K562 (cell line): ENCODE measurements at regions not wholly inside any gene's neighbourhood (a gene's known extent, or its start where the extent isn't known, plus 50 kb on each side); places are given as distances from the start of the nearest gene placed in this dataset.

ENCODE experiments used
- ATAC-seq: fragments of 200-7000 bp; cut with Tn5 transposase; 3 replicates; pipeline ENCODE4 v1.9.1; 2020; ENCODE audit warnings: moderate library complexity
- BruUV-seq: library from RNA; stranded (reverse); fragments of 400-500 nt; replicated peaks from 2 replicates; lab custom pipeline; 2021; lab: Mats Ljungman, UMichigan
- CTCF ChIA-PET: fragments of 300-600 bp; formaldehyde crosslinking; extraction: SDS; loops from one replicate; lab custom pipeline; 2021; ENCODE audit warnings: low intra/inter-chr PET ratio; lab: Yijun Ruan, JAX
- POLR2A ChIA-PET: fragments of 300-600, 350-650 bp; sonication (Branson Sonifier 250); formaldehyde crosslinking; extraction: SDS; loops from one replicate; lab custom pipeline; 2021; ENCODE audit warnings: antibody characterized with exemption, inconsistent platforms; lab: Yijun Ruan, JAX
- DNase-seq, 4 experiments: peaks; one replicate each; pipeline versions ENCODE4 v3.0.0 to v3.0.0-alpha.2; 2011 to 2018; ENCODE audit warnings: low spot score in 3 of 4, mixed read lengths in 3 of 4; ENCODE audit errors: extremely low read depth in 1 of 4
- FAIRE-seq: peaks from 2 replicates; lab custom pipeline; 2011; peaks lifted over from hg19 to GRCh38; lab: Jason Lieb, UNC
- H2AFZ ChIP-seq: 2 replicates; pipeline ENCODE4 v1.6.0; 2011; ENCODE audit warnings: low read depth, low read length, control low read depth, inconsistent platforms
- H3K27ac ChIP-seq: fragments of 200-600 bp; 3 replicates; pipeline ENCODE4 v1.8.0; 2011; ENCODE audit warnings: low read depth, mild to moderate bottlenecking, control low read depth, inconsistent platforms, low read length, moderate library complexity, mixed read lengths; ENCODE audit errors: extremely low read depth
- H3K27me3 ChIP-seq, 2 experiments: fragments of 300-600 bp in 1 of 2; 2 replicates in 1 of 2; 3 replicates in 1 of 2; pipeline versions ENCODE4 v1.6.0 to v1.8.0; 2011; ENCODE audit warnings: inconsistent platforms in 2 of 2, low read length in 2 of 2, mild to moderate bottlenecking in 1 of 2, mixed read lengths in 1 of 2, moderate library complexity in 1 of 2; ENCODE audit not compliant: control insufficient read depth in 2 of 2, insufficient read depth in 2 of 2
- H3K36me3 ChIP-seq: fragments of 300-600 bp; 3 replicates; pipeline ENCODE4 v1.8.0; 2011; ENCODE audit warnings: mild to moderate bottlenecking, low read length, inconsistent platforms; ENCODE audit not compliant: control insufficient read depth, insufficient read depth
- H3K4me1 ChIP-seq, 2 experiments: fragments of 200-600 bp in 1 of 2; replicated peaks in 1 of 2; 2 replicates in 1 of 2; 3 replicates in 1 of 2; pipeline versions ENCODE4 v1.5.1 to v1.8.0; 2011; ENCODE audit warnings: inconsistent platforms in 2 of 2, low read length in 2 of 2, mild to moderate bottlenecking in 1 of 2, mixed read lengths in 1 of 2, moderate library complexity in 1 of 2; ENCODE audit not compliant: control insufficient read depth in 2 of 2, insufficient read depth in 2 of 2
- H3K4me2 ChIP-seq: 2 replicates; pipeline ENCODE4 v1.6.1; 2011; ENCODE audit warnings: low read length, control low read depth, inconsistent platforms, mixed read lengths; ENCODE audit not compliant: insufficient read depth
- H3K4me3 ChIP-seq: fragments of 200-600 bp; sonication (generic), shearing (Covaris generic); 2 replicates; pipeline ENCODE4 v1.5.1; 2016; ENCODE audit warnings: control low read depth, inconsistent platforms
- H3K79me2 ChIP-seq: fragments of 200-600 bp; 3 replicates; pipeline ENCODE4 v1.8.0; 2011; ENCODE audit warnings: low read length, inconsistent platforms; ENCODE audit not compliant: control insufficient read depth, insufficient read depth
- H3K9ac ChIP-seq, 2 experiments: 2 replicates each; pipeline versions ENCODE4 v1.6.0 to v1.6.1; 2011; ENCODE audit warnings: low read depth in 2 of 2, low read length in 2 of 2, control low read depth in 1 of 2, inconsistent platforms in 1 of 2, mild to moderate bottlenecking in 1 of 2, mixed read lengths in 1 of 2; ENCODE audit not compliant: insufficient read depth in 1 of 2
- H3K9me1 ChIP-seq: one replicate; pipeline ENCODE4 v1.6.0; 2011; ENCODE audit warnings: inconsistent platforms, mild to moderate bottlenecking, low read length, moderate library complexity; ENCODE audit not compliant: control insufficient read depth, insufficient read depth
- H3K9me3 ChIP-seq: replicated peaks from 2 replicates; pipeline ENCODE4 v1.5.1; 2011; ENCODE audit warnings: low read depth, low read length, inconsistent platforms; ENCODE audit not compliant: control insufficient read depth, insufficient read depth
- H4K20me1 ChIP-seq: replicated peaks from 2 replicates; pipeline ENCODE4 v1.6.1; 2011; ENCODE audit warnings: low read length, inconsistent platforms, mixed read lengths; ENCODE audit not compliant: control insufficient read depth, insufficient read depth
- E2F3 ChIP-seq: fragments of 250-450 bp; sonication (Bioruptor Pico); IDR thresholded peaks from 2 replicates; pipeline ENCODE4 v1.4.0; 2020; ENCODE audit warnings: mild to moderate bottlenecking
- FIP1L1 ChIP-seq: fragments of 200-400 bp; formaldehyde crosslinking; IDR thresholded peaks from 2 replicates; pipeline ENCODE4 v1.6.1; 2018; ENCODE audit warnings: mild to moderate bottlenecking, low read depth, low read length; ENCODE audit not compliant: poor library complexity, severe bottlenecking
- HDAC1 ChIP-seq, 2 experiments: fragments of 450-650 bp; IDR thresholded peaks; 2 replicates each; pipeline ENCODE4 v1.6.1; 2016 to 2017; ENCODE audit warnings: inconsistent platforms in 1 of 2, mild to moderate bottlenecking in 1 of 2, moderate library complexity in 1 of 2
- SIRT6 ChIP-seq: IDR thresholded peaks from one replicate; pipeline ENCODE4 v1.6.1; 2012; ENCODE audit warnings: low read depth, mild to moderate bottlenecking, control low read depth, inconsistent platforms, low read length, moderate library complexity
- SIX5 ChIP-seq, 2 experiments: IDR thresholded peaks; 2 replicates each; pipeline ENCODE4 v1.6.1; 2011; ENCODE audit warnings: low read length in 2 of 2, borderline replicate concordance in 1 of 2, low read depth in 1 of 2, mild to moderate bottlenecking in 1 of 2, moderate library complexity in 1 of 2; ENCODE audit not compliant: insufficient read depth in 1 of 2
- TCF7 ChIP-seq: sonication (generic); IDR thresholded peaks from 2 replicates; pipeline ENCODE4 v1.6.1; 2016; ENCODE audit warnings: antibody characterized with exemption, borderline replicate concordance
- U2AF1 ChIP-seq: fragments of 200-400 bp; formaldehyde crosslinking; optimal IDR thresholded peaks from 2 replicates; pipeline ENCODE3; 2017; ENCODE audit warnings: mild to moderate bottlenecking, low read depth, low read length, moderate library complexity
- ZEB2 ChIP-seq: fragments of 450-650 bp; IDR thresholded peaks from 2 replicates; pipeline ENCODE4 v1.6.1; 2016
- ZFP36 ChIP-seq: fragments of 150-350 bp; IDR thresholded peaks from 2 replicates; pipeline ENCODE4 v1.6.1; 2018; ENCODE audit warnings: low read length, low read depth; ENCODE audit not compliant: partially characterized antibody
- in situ Hi-C: fragments of 300-500 bp; cut with MboI; formaldehyde crosslinking; loops from 4 replicates; pipeline ENCODE4 v1.15.0; 2018; ENCODE audit warnings: inconsistent platforms, mixed read lengths
- intact Hi-C: fragments of 100-400 bp; cut with micrococcal nuclease; formaldehyde crosslinking; loops from 2 replicates; pipeline ENCODE4 v1.14.2; 2022
- TF ChIP-seq, protein P1 (sequence below): fragments of 150-350 bp; IDR thresholded peaks from 2 replicates; pipeline ENCODE4 v1.6.1; 2014; ENCODE audit warnings: low read depth, mild to moderate bottlenecking, low read length, borderline replicate concordance

DNA sequence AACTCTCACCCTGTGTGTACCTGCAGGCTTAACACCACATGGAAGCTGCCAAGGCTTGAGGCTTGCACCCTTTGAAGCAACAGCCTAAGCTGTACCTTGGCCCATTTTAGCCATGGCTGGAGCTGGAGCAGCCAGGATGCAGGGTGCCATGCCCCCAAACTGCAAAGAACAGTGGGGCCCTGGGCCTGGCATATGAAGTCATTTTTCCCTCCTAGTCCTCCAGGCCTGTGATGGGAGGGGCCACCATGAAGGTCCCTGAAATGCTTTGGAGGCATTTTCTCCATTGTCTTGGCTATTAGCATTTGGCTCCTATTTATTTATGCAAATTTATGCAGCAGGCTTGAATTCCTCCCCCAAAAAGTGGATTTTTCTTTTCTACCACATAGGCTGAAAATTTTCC lies 238.4 kb downstream of the CDCA7 start:
- Histone ChIP-seq H3K27me3 (peaks cover 7 to 9% of the 10 kb centered on the region in 2 experiments; a peak in 4 of 5 replicates), H3K9me3 (no peaks in the 10 kb centered on the region), H3K9me1 (no peaks in the 10 kb centered on the region), H3K27ac (no peak overlapping the region), H3K36me3 (no peaks in the 10 kb centered on the region), H4K20me1 (no peaks in the 10 kb centered on the region), H3K9ac (no peak overlapping the region), H3K79me2 (no peaks in the 10 kb centered on the region), H3K4me1 (no peaks in the 10 kb centered on the region), H3K4me3 (no peak overlapping the region)
- CTCF ChIA-PET: no interaction called here
- POLR2A ChIA-PET: no interaction called here
- ATAC-seq (no peak), FAIRE-seq (no peak), DNase-seq (no peak)
- TF ChIP-seq ZEB2 (no peak), ZFP36 (peak; percentile 66), HDAC1 (IDR thresholded peaks at IDR 0.05) (no peak), U2AF1 (no peak), FIP1L1 (no peak), E2F3 (CRISPR knock-in tag) (no peak), SIX5 (IDR thresholded peaks at IDR 0.05; ENCODE audit: borderline replicate concordance in 1 of 2, insufficient read depth in 1 of 2, low read depth in 1 of 2, low read length in 2 of 2) (no peak), TCF7 (no peak), SIRT6 (no peak)
- TF ChIP-seq, protein P1, sequence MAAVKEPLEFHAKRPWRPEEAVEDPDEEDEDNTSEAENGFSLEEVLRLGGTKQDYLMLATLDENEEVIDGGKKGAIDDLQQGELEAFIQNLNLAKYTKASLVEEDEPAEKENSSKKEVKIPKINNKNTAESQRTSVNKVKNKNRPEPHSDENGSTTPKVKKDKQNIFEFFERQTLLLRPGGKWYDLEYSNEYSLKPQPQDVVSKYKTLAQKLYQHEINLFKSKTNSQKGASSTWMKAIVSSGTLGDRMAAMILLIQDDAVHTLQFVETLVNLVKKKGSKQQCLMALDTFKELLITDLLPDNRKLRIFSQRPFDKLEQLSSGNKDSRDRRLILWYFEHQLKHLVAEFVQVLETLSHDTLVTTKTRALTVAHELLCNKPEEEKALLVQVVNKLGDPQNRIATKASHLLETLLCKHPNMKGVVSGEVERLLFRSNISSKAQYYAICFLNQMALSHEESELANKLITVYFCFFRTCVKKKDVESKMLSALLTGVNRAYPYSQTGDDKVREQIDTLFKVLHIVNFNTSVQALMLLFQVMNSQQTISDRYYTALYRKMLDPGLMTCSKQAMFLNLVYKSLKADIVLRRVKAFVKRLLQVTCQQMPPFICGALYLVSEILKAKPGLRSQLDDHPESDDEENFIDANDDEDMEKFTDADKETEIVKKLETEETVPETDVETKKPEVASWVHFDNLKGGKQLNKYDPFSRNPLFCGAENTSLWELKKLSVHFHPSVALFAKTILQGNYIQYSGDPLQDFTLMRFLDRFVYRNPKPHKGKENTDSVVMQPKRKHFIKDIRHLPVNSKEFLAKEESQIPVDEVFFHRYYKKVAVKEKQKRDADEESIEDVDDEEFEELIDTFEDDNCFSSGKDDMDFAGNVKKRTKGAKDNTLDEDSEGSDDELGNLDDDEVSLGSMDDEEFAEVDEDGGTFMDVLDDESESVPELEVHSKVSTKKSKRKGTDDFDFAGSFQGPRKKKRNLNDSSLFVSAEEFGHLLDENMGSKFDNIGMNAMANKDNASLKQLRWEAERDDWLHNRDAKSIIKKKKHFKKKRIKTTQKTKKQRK: 0 out of 2 replicates have a peak, but pooled peaks have one; percentile 30
- TF ChIP-seq, all 486 proteins: peak for 2
- Histone ChIP-seq H2AFZ (no peak overlapping the region), H3K4me2 (no peak overlapping the region)
- intact Hi-C loops: no loop called here
- no TSS peak for BruUV-seq
- in situ Hi-C loops: no loop called here
